Fibroblast of lung (primary cell): ENCODE measurements at regions not wholly inside any gene's neighbourhood (a gene's known extent, or its start where the extent isn't known, plus 50 kb on each side); places are given as distances from the start of the nearest gene placed in this dataset.

ENCODE experiments used
- DNase-seq, 2 donors: peaks; one replicate each; pipeline versions ENCODE4 v3.0.0 to v3.0.0-alpha.2; 2010; ENCODE audit warnings: low read depth in 2 of 2
- H2AFZ ChIP-seq: 2 replicates; pipeline ENCODE4 v1.5.1; 2012; ENCODE audit warnings: low read length, control low read depth, inconsistent platforms
- H3K27ac ChIP-seq: 2 replicates; pipeline ENCODE4 v1.5.1; 2011; ENCODE audit warnings: low read length, control low read depth; ENCODE audit not compliant: insufficient read depth
- H3K27me3 ChIP-seq: 2 replicates; pipeline ENCODE4 v1.5.1; 2011; ENCODE audit warnings: mild to moderate bottlenecking, low read length; ENCODE audit not compliant: control insufficient read depth, insufficient read depth
- H3K36me3 ChIP-seq: 2 replicates; pipeline ENCODE4 v1.5.1; 2011; ENCODE audit warnings: low read length; ENCODE audit not compliant: control insufficient read depth, insufficient read depth
- H3K4me1 ChIP-seq: 2 replicates; pipeline ENCODE4 v1.5.1; 2011; ENCODE audit warnings: low read length; ENCODE audit not compliant: control insufficient read depth, insufficient read depth; ENCODE audit errors: extremely low read depth
- H3K4me2 ChIP-seq: 2 replicates; pipeline ENCODE4 v1.5.1; 2011; ENCODE audit warnings: low read length, control low read depth; ENCODE audit not compliant: insufficient read depth; ENCODE audit errors: extremely low read depth
- H3K4me3 ChIP-seq, 4 experiments: fragments of 200-600 bp in 1 of 4; sonication (generic) in 1 of 4; replicated peaks in 1 of 4; 2 replicates each; pipeline ENCODE4 v1.5.1; 2011 to 2016; ENCODE audit warnings: low read length in 4 of 4, low read depth in 3 of 4, mild to moderate bottlenecking in 3 of 4, control low read depth in 2 of 4, inconsistent platforms in 1 of 4, mixed read lengths in 1 of 4; ENCODE audit not compliant: insufficient read depth in 1 of 4; ENCODE audit errors: control extremely low read depth in 1 of 4
- H3K79me2 ChIP-seq: 2 replicates; pipeline ENCODE4 v1.5.1; 2012; ENCODE audit warnings: mild to moderate bottlenecking, low read length, inconsistent platforms; ENCODE audit not compliant: control insufficient read depth, insufficient read depth
- H3K9ac ChIP-seq: 2 replicates; pipeline ENCODE4 v1.5.1; 2011; ENCODE audit warnings: mild to moderate bottlenecking, low read length, control low read depth; ENCODE audit not compliant: insufficient read depth
- H3K9me3 ChIP-seq: 2 replicates; pipeline ENCODE4 v1.5.1; 2012; ENCODE audit warnings: low read depth, low read length; ENCODE audit not compliant: control insufficient read depth, insufficient read depth
- H4K20me1 ChIP-seq: 2 replicates; pipeline ENCODE4 v1.5.1; 2011; ENCODE audit warnings: low read length; ENCODE audit not compliant: control insufficient read depth, insufficient read depth; ENCODE audit errors: extremely low read depth
- CTCF ChIP-seq, 2 donors: IDR thresholded peaks in 1 of 2; conservative IDR thresholded peaks in 1 of 2; 1 replicate in 1 of 2; 2 replicates in 1 of 2; pipeline ENCODE4 v1.5.1; 2011 to 2012; ENCODE audit warnings: low read length in 2 of 2, control low read depth in 1 of 2, inconsistent platforms in 1 of 2, low read depth in 1 of 2, mild to moderate bottlenecking in 1 of 2
- EZH2 ChIP-seq: IDR thresholded peaks from 2 replicates; pipeline ENCODE4 v1.5.1; 2012; ENCODE audit warnings: low read length, control low read depth, mild to moderate bottlenecking; ENCODE audit errors: missing control alignments

DNA sequence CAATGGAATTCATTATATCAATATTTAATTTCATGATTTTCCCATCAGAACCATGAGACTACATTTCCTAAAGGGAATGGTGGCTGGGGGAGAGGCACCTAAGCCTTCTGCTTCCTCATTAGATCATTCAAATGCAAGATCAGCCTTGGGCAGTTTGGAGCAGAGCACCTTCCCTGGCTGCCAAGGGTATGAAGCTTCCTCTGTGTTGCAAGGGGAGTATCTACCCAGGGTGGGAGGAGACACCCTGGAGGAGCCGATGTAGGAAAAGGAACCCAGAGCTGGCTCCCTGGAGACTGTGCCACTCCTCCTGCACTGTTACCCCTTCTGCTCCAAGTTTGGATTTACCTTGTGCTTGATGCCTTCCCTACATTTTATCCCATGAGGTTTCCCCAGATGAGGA lies 299.7 kb upstream of the PRDM1 start:
- Histone ChIP-seq H3K4me2 (no peak overlapping the region), H3K4me1 (no peaks in the 10 kb centered on the region), H3K27ac (no peak overlapping the region), H3K79me2 (no peaks in the 10 kb centered on the region), H4K20me1 (no peaks in the 10 kb centered on the region), H2AFZ (no peak overlapping the region), H3K9ac (no peak overlapping the region), H3K4me3 (no peak overlapping the region), H3K9me3 (no peaks in the 10 kb centered on the region), H3K36me3 (no peaks in the 10 kb centered on the region), H3K27me3 (no peaks in the 10 kb centered on the region)
- no peak for DNase-seq
- TF ChIP-seq CTCF (conservative IDR thresholded peaks at IDR 0.05 in 1 of 2, IDR thresholded peaks at IDR 0.05 in 1 of 2; ENCODE audit: low read depth in 1 of 2, low read length in 2 of 2) (no peak), EZH2 (no peak)

DNA sequence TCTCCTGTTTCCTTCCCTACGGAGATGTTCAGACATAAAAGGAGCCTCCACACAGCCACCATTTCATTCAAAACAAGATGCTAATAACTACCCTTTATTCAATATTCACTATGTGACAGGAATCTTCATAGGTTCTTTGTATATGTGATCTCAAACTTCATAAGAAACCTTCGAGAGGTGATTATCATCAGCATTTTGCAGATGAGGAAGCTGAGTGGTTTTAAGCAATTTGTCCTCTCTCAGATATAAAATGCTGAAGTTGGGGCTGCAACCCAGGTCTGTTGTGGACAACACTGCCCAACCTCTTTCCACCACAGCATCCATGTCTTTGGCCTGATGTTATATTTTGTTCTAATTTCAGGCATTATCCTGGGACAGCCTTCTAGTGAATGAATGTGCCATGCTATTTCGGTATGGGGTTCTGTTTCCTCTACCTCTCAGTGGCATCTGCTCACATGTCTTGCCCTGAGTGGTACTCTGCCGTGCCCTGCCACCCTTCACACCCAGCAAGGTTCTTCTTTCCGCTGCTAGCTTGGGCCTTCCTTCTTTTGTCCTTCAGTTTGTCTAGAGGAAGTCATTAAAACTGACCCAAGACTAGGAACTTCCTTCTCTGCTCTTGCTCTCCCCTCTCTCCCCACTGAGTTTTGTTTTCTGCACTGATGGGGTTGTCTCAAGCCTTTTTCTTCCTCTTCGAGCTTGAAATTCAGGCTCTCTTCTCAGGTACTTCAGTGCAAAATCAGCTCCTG lies 300.9 kb upstream of the PRDM1 start:
- Histone ChIP-seq H4K20me1 (no peaks in the 10 kb centered on the region), H2AFZ (no peak overlapping the region), H3K4me2 (no peak overlapping the region), H3K27me3 (no peaks in the 10 kb centered on the region), H3K9me3 (no peaks in the 10 kb centered on the region), H3K4me3 (no peak overlapping the region), H3K36me3 (no peaks in the 10 kb centered on the region), H3K27ac (no peak overlapping the region), H3K79me2 (no peaks in the 10 kb centered on the region), H3K4me1 (no peaks in the 10 kb centered on the region), H3K9ac (no peak overlapping the region)
- TF ChIP-seq CTCF (conservative IDR thresholded peaks at IDR 0.05 in 1 of 2, IDR thresholded peaks at IDR 0.05 in 1 of 2; ENCODE audit: low read depth in 1 of 2, low read length in 2 of 2): no peak
- no peak for TF ChIP-seq EZH2
- DNase-seq: no peak

DNA sequence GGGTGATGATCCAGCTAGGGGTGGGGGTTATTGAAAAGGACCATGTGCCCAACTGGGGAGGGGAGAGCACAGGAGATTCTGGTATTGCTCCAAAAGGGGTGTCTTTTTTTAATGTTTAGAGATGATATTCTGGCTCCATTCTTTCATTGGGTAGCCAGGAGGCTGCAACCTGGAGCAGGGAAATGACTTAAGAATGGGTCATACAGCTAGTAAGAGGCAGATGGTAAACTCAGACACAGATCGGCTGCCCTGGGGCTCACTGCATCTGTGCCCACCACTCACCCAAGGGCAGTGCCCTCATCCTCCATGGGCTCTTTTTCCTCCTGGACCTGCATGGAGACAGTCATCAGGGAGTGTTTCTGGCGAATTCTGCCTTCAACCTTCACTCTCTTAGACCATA lies 302.0 kb upstream of the PRDM1 start:
- Histone ChIP-seq H3K9me3 (no peaks in the 10 kb centered on the region), H3K4me3 (no peak overlapping the region), H3K79me2 (no peaks in the 10 kb centered on the region), H3K4me1 (no peaks in the 10 kb centered on the region), H3K4me2 (no peak overlapping the region), H3K27ac (no peak overlapping the region), H4K20me1 (no peaks in the 10 kb centered on the region), H2AFZ (no peak overlapping the region), H3K9ac (no peak overlapping the region), H3K27me3 (no peaks in the 10 kb centered on the region), H3K36me3 (no peaks in the 10 kb centered on the region)
- no peak for DNase-seq
- TF ChIP-seq CTCF (conservative IDR thresholded peaks at IDR 0.05 in 1 of 2, IDR thresholded peaks at IDR 0.05 in 1 of 2; ENCODE audit: low read depth in 1 of 2, low read length in 2 of 2): no peak
- no peak for TF ChIP-seq EZH2
